ENCODE measurements at regions not wholly inside any gene's neighbourhood (a gene's known extent, or its start where the extent isn't known, plus 50 kb on each side); places are given as distances from the start of the nearest gene placed in this dataset.
A peak's percentile ranks its signal among the peaks of the same experiment; 100 is the strongest.

DNA sequence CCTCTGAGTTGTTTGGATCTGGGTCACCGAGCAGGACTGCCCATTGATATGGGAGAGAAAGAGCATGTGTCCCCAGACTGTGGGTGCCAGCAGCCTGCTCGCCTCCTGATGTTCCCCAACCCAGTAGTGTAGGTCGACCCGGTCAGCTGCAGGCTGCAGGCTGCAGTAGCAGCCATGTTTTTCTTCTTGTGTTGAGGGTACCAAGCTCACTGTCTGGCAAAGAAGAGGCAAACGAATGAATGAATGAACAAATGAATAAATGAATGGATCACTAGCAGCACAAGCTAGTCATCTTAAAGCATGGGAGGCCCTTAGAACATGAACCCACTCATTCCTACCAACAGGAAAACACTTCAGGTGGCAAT, 293.2 kb downstream of the SOX9 start:
- DNase-seq = no peak

- DNase-seq = no peak
Measured at GRCh38 chr17:72414967-72415853, 294.4 kb downstream of the SOX9 start.

DNA sequence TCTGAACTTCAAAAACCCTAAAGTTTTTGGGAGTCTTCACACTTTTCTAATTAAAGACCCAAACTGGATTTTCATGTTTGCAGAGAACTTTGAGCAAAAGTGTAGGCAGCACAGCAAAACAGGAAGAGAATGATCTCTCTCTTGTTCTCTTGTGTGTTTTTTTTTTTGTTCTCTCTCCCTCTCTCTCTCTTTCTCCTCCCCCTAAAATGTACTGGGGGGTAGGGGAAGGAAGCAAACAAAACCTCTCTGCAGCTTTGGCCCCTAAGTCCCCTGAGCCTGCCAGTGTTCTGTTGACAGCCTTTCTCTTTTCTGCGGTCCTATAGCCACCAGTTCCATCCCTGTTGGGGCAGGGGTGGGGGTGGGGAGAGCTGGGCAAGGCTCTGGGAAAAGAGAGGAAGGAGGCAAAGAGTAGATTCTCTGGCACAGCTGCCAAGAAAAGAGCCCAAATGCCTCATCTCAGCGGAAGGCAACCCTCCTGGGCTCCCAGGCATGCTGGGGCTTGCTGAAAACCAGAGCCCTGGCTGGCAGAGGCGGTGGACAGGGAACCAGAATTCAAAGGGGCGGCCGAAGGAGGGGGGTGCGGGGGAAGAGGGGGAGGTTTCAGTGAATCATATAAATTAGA, 295.3 kb downstream of the SOX9 start:
- DNase-seq = no peak

DNA sequence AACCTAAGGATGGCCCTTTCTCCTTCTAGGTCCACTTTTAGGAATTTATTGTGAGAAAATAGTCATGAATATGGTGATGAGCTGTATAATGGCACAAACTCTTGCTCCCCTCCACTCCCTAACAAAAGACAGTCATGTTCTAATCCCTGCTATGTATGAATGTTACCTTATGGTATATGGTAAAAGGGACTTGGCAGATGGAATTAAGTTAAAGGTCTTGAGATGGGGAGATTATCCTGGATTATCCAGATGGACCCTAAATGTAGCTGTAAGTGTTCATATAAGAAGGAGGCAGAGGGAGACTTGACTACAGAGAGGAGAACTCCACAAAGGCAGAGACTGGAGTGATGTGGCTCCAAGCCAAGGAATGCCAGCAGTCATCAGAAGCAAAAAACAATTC, 296.1 kb downstream of the SOX9 start:
- DNase-seq = no peak

- DNase-seq = no peak
Measured at GRCh38 chr17:72417627-72418026, 296.8 kb downstream of the SOX9 start.

- DNase-seq = no peak
Measured at GRCh38 chr17:72419866-72420774, 299.3 kb downstream of the SOX9 start.

GRCh38 chr17:72420775-72421127, 299.9 kb downstream of the SOX9 start:
- no peak for DNase-seq

DNA sequence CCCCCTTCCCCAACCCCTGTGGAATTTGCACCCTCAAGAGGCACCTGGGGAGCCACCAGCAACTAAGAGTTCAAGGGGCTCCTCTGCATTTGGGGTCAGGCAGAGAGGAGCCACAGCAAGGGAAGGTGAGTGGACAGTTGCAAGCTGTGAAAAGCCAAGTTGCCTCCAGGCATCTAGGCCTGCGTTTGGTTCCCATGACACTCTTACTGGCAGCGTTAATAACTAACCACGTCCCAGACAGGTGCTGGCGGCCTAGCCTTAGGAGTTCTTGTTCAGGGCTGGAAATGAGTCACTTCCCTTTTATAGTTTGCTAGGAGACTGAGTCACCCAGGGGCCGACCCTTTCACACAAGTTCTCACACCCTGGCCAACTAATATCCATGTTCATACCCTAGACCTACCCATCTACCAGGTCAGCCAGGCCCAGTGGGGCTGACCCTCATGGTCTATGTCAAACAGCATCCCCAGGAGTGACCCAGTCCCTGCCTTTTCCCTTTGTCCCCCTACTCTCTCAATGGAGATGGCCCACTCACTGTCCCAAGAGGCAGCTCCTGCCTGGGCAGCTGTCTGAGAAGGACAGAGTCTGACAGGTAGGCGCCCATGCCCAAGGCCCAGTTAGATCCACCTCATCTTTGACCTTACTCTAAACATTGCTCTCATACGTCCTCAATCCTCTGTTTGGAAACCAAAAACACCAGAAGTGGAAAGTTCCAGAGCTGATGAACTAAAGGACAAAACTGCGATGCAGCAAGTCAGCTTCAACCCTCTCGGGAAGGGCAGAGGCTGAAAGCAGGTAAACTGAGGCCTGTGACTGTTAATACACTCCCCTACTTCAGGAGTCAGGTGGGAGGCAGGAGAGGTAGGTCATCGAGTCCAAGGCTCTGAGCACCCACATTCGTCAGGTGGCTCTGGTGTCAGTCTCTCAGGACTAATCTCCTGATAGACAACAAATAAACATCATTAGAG, 300.6 kb downstream of the SOX9 start:
- peak; percentile 14 for DNase-seq

DNA sequence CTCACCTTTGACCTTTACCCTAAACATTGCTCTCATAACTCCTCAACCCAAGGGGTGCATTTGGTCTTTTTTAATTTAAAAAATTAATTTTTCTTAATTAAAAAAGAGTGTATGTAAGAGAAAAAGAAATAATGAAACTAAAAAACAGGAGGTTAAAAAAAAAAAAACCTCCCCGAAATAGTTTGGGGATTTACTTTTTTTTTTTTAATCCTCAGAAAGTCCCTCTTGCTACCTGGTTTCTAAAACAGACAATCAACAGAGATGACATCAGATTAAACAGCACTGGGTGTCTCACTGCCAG, 301.3 kb downstream of the SOX9 start:
- DNase-seq = no peak

GRCh38 chr17:72422505-72423285, 301.9 kb downstream of the SOX9 start:
- DNase-seq = peak; percentile 7

- no peak for DNase-seq
Measured at GRCh38 chr17:72423286-72423589, 302.4 kb downstream of the SOX9 start.

DNA sequence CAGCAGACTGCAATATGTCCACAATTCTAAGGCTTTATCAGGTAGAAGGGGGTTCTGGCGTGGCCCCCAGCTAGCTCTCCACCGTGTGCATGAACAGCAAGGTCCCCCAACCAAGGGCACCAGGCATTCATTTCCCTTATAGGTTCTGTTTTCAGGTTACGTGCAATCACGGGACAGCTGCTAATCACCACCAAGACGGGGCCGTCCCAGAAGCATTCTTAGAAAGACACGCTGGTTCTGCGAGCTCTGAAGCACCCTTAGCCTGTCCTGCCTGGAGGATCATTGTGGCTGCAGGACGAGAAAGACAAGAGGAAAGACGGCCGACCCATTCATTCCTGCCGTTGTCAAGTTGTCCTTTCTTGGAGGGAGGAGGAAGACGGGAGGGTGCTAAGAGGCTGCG, 302.9 kb downstream of the SOX9 start:
- no peak for DNase-seq

- no peak for DNase-seq
Measured at GRCh38 chr17:72424505-72425117, 303.8 kb downstream of the SOX9 start.

GRCh38 chr17:72425133-72425793, 304.4 kb downstream of the SOX9 start:
- no peak for DNase-seq

DNA sequence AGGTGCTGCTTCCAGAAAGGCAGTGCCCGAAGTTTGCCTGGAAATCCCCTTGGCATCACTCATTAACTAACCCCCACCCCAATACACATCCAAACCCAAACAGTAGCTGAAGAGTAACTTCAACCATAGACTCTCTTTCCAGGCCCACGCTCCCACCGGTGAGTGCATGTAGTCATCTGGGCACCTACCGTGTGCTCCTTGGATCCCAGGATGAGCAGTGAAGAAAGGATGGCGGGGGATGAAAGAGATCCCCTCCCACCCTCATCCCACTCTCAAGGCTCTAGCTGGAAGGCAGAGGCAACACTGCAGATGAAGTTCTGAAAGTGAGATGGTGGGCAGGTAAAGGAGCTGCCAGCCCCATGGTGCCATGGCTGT, 305.0 kb downstream of the SOX9 start:
- no peak for DNase-seq

GRCh38 chr17:72426321-72426720, 305.5 kb downstream of the SOX9 start:
- DNase-seq = no peak

DNA sequence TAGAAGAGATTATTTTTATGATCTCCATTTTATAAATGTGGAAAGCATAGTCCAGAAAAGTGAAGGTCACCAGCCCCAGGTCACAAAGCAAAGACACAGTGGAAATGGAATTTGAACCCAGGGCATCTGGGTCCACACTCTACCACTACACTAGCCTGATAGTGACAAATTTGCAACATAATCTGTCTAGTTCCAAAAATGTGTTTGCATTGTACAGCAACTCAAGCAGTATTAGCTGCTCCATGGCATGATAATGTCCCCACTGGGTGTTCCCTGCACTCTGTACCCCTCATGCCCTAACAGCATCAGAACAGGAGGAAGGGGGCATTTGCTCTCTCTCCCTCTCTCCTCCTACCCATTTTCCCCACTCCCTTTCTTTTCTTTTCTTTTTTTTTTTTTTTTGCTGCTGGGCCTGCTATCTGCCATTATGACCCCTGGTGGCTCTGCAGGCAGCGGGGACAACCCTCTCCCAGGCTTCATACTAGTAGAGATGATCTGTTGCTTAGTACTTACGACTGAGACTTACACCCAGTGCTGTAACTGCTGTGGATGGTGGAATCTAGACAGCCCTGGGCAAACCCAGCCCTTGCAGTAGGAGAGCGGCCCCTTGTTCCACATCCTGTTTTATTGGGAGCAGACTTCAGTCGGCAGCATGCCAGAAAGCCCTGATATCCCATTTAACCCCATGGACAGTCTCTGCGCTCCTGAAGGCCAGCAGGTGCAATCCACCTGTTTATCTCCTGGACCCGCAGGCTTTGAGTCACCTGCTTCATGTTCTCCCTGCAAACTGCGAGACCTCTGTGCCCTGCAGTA, 306.3 kb downstream of the SOX9 start:
- no peak for DNase-seq

DNA sequence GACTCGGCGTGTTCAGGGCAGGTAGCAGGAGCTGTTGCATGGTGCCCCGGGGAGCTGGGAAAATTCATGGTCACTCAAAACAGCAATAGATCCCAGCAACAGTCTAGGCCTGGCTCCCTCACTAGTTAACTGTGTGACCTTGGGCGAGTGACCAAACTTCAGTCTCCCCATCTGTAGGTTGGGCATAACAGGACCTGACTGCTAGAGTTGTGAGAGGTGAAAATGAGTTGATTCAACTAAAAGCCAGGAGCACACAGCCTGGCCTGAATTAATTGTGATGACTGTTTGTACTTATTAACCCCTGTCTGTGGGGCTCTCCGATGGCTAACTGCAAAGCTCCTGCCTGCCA, 306.9 kb downstream of the SOX9 start:
- no peak for DNase-seq

- no peak for DNase-seq
Measured at GRCh38 chr17:72429066-72429638, 308.3 kb downstream of the SOX9 start.
